NOMO-1 (cell line): ENCODE measurements at regions not wholly inside any gene's neighbourhood (a gene's known extent, or its start where the extent isn't known, plus 50 kb on each side); places are given as distances from the start of the nearest gene placed in this dataset.

Experiments used
- DNase-seq, 2 experiments: peaks; one replicate each; lab custom pipeline; 2025; ENCODE audit not compliant: unreplicated experiment in 2 of 2; lab: John Stamatoyannopoulos, UW

DNA sequence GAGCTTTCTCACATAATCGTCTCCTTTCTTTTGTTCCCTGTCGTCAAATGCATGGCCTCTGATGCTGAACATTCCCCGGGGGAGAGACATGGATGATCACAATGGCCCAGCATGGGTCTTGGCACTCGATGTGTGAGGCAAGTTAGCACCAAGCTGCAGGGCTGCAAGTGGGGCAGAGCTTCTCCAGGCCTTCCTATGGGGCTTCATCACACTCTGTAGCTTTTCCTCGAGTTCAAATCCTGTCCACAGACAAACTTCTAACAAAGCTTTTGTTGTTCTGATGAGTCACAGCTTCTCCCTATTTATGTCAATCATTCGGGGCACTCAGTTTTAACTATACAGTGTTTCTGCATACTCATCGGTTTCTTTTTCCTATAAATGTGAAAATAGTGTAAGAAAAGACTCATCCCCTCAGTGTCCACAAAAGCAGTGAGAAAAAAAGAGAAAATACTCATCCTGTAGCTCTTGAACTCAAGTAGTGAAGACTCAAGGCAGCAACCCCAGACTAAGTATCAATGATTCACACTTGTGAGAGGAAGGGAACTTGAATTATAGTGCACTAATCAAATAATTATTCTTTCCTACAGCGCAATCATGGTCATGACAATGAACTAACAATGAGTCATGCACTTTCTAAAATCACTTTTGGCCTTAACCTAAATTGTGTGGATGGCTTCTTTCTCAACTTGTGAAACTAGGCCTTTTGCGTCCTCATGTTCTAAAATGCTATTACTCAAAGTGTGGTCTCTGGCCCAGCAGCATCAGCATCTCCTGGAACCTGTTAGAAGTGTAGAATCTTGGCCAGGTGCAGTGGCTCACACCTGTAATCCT lies 68.4 kb upstream of the NOX3 start:
- peak; percentile 50 to 64 for DNase-seq

DNA sequence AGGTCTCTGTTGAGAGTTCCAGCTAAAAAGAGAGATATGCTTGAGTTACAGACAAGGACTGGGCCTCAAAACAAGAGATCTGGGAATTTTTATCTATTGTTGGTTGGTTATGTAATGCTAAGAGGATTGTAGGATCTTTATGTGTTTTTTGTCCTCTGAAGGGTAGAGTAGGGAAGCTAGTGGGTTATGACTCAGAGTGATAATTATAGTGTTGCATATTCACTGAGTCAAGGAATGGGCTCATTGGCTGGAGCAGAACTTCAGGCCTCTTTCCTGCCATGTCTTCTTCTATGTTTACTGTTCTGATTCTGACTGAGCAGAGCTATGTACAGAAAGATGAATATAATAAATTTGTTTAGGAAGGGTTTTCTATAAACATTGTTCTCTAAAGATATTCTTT lies 66.1 kb upstream of the NOX3 start:
- DNase-seq: no peak

DNA sequence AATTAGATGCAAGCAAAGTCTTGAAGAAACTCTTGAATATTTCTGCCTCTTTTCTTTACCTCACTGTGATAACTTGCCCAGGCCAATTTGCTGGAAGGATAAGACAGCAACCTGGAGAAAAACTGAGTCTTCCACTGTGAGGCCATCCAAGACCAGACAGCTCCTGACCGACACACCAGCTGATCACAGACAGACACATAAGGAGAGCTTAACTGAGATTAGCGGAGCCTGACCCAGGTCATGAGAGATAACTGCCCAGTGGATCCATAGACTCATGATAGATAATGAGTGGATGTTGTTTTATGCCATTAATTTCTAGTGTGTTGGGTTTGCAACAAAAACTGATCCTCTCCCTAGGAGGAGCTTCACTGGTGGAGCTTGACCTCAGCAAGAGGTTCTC lies 64.4 kb upstream of the NOX3 start:
- no peak for DNase-seq

GRCh38 chr6:155519176-155519738 lies 63.6 kb upstream of the NOX3 start:
- DNase-seq: no peak

- no peak for DNase-seq
These were observed 61.7 kb upstream of the NOX3 start for GRCh38 chr6:155517294-155517693.

GRCh38 chr6:155510879-155511278 lies 55.2 kb upstream of the NOX3 start:
- DNase-seq: no peak

- DNase-seq: no peak
These were observed 54.3 kb upstream of the NOX3 start for GRCh38 chr6:155509743-155510475.

GRCh38 chr6:155505608-155505989 lies 50.0 kb upstream of the NOX3 start:
- DNase-seq: no peak
